Kidney epithelial cell (primary cell): ENCODE measurements at regions not wholly inside any gene's neighbourhood (a gene's known extent, or its start where the extent isn't known, plus 50 kb on each side); places are given as distances from the start of the nearest gene placed in this dataset.

Experiments used
- DNase-seq: peaks from one replicate; pipeline ENCODE4 v3.0.0-alpha.2; 2010; ENCODE audit warnings: low read depth
- H3K27me3 ChIP-seq: 2 replicates; pipeline ENCODE4 v1.6.0; 2011; ENCODE audit warnings: low read length; ENCODE audit not compliant: control insufficient read depth, insufficient read depth
- H3K36me3 ChIP-seq: 2 replicates; pipeline ENCODE4 v1.5.1; 2011; ENCODE audit warnings: low read length; ENCODE audit not compliant: control insufficient read depth, insufficient read depth
- H3K4me3 ChIP-seq: 2 replicates; pipeline ENCODE4 v1.5.1; 2011; ENCODE audit warnings: low read depth, mild to moderate bottlenecking, control low read depth, low read length
- CTCF ChIP-seq: IDR thresholded peaks from 2 replicates; pipeline ENCODE4 v1.5.1; 2011; ENCODE audit warnings: mild to moderate bottlenecking, moderate library complexity, low read length, control low read depth, inconsistent platforms; ENCODE audit not compliant: insufficient read depth, poor library complexity, severe bottlenecking

- Histone ChIP-seq H3K4me3 (no peak overlapping the region), H3K27me3 (no peaks in the 10 kb centered on the region), H3K36me3 (no peaks in the 10 kb centered on the region)
- DNase-seq: no peak
- no peak for TF ChIP-seq CTCF
Observed at GRCh38 chr5:101877451-101877850, 418.6 kb downstream of the SLCO4C1 start.

- no peak for DNase-seq
- H3K27me3 ChIP-seq: no peaks in the 10 kb centered on the region
- H3K4me3 ChIP-seq: no peak overlapping the region
- no peaks in the 10 kb centered on the region for H3K36me3 ChIP-seq
- no peak for TF ChIP-seq CTCF
Observed at GRCh38 chr5:101866473-101866872, 429.6 kb downstream of the SLCO4C1 start.

GRCh38 chr5:101860563-101860962 is 435.5 kb downstream of the SLCO4C1 start:
- TF ChIP-seq CTCF: no peak
- Histone ChIP-seq H3K4me3 (no peak overlapping the region), H3K27me3 (no peaks in the 10 kb centered on the region), H3K36me3 (no peaks in the 10 kb centered on the region)
- DNase-seq: no peak

- Histone ChIP-seq H3K36me3 (no peaks in the 10 kb centered on the region), H3K4me3 (no peak overlapping the region), H3K27me3 (no peaks in the 10 kb centered on the region)
- no peak for DNase-seq
- TF ChIP-seq CTCF: no peak
Observed at GRCh38 chr5:101860145-101860544, 435.9 kb downstream of the SLCO4C1 start.

GRCh38 chr5:101846496-101846895 is 449.6 kb downstream of the SLCO4C1 start:
- no peak for DNase-seq
- TF ChIP-seq CTCF: no peak
- Histone ChIP-seq H3K27me3 (no peaks in the 10 kb centered on the region), H3K4me3 (no peak overlapping the region), H3K36me3 (no peaks in the 10 kb centered on the region)

GRCh38 chr5:101843055-101843454 is 453.0 kb downstream of the SLCO4C1 start:
- TF ChIP-seq CTCF: no peak
- no peak for DNase-seq
- Histone ChIP-seq H3K4me3 (no peak overlapping the region), H3K27me3 (no peaks in the 10 kb centered on the region), H3K36me3 (no peaks in the 10 kb centered on the region)
